CD4-positive, alpha-beta memory T cell (primary cell): ENCODE measurements at regions not wholly inside any gene's neighbourhood (a gene's known extent, or its start where the extent isn't known, plus 50 kb on each side); places are given as distances from the start of the nearest gene placed in this dataset.

Experiments
- CTCF ChIA-PET: fragments of 350-600 bp; sonication (Branson Sonifier 250); formaldehyde crosslinking; loops from one replicate; lab custom pipeline; 2021; ENCODE audit warnings: inconsistent platforms; ENCODE audit not compliant: partially characterized antibody; lab: Charles Lee
- POLR2A ChIA-PET: fragments of 350-600 bp; sonication (Branson Sonifier 250); formaldehyde crosslinking; loops from one replicate; lab custom pipeline; 2021; ENCODE audit not compliant: partially characterized antibody; lab: Charles Lee
- DNase-seq, 5 donors: peaks; one replicate each; pipeline versions ENCODE4 v3.0.0 to v3.0.0-alpha.2; 2020 to 2022; ENCODE audit warnings: mixed read lengths in 1 of 5
- H3K27ac ChIP-seq: one replicate; pipeline ENCODE4 v1.7.0; 2013; ENCODE audit warnings: low read depth, low read length
- H3K27me3 ChIP-seq: 2 replicates; pipeline ENCODE4 v1.7.0; 2013; ENCODE audit warnings: mild to moderate bottlenecking, low read length, moderate library complexity; ENCODE audit not compliant: insufficient read depth
- H3K36me3 ChIP-seq: 2 replicates; pipeline ENCODE4 v1.7.0; 2013; ENCODE audit warnings: mild to moderate bottlenecking, low read length, moderate library complexity; ENCODE audit not compliant: insufficient read depth
- H3K4me1 ChIP-seq: 2 replicates; pipeline ENCODE4 v1.7.0; 2013; ENCODE audit warnings: mild to moderate bottlenecking, low read length, moderate library complexity; ENCODE audit not compliant: insufficient read depth
- H3K4me3 ChIP-seq, 2 donors: one replicate each; pipeline ENCODE4 v1.7.0; 2013; ENCODE audit warnings: low read length in 2 of 2, mild to moderate bottlenecking in 1 of 2
- H3K9me3 ChIP-seq, 2 donors: one replicate each; pipeline ENCODE4 v1.7.0; 2013; ENCODE audit warnings: low read length in 2 of 2, control low read depth in 1 of 2; ENCODE audit not compliant: control insufficient read depth in 1 of 2
- H3K27ac Mint-ChIP-seq, 7 donors: one replicate each; pipeline ENCODE4 v1.8.0; 2020 to 2021; ENCODE audit warnings: mixed read lengths in 7 of 7, mild to moderate bottlenecking in 6 of 7, inconsistent platforms in 3 of 7, moderate library complexity in 3 of 7
- H3K27me3 Mint-ChIP-seq, 2 donors: one replicate each; pipeline ENCODE4 v1.8.0; 2020 to 2021; ENCODE audit warnings: mixed read lengths in 2 of 2
- H3K36me3 Mint-ChIP-seq, 2 donors: one replicate each; pipeline ENCODE4 v1.8.0; 2020 to 2021; ENCODE audit warnings: mixed read lengths in 2 of 2, inconsistent platforms in 1 of 2, mild to moderate bottlenecking in 1 of 2
- H3K4me1 Mint-ChIP-seq, 4 donors: one replicate each; pipeline ENCODE4 v1.8.0; 2020 to 2021; ENCODE audit warnings: mixed read lengths in 4 of 4, mild to moderate bottlenecking in 1 of 4
- H3K4me3 Mint-ChIP-seq, 8 donors: one replicate each; pipeline ENCODE4 v1.8.0; 2020 to 2021; ENCODE audit warnings: mixed read lengths in 8 of 8, mild to moderate bottlenecking in 7 of 8, moderate library complexity in 6 of 8, inconsistent platforms in 3 of 8
- H3K9me3 Mint-ChIP-seq, 8 donors: one replicate each; pipeline ENCODE4 v1.8.0; 2020 to 2021; ENCODE audit warnings: mixed read lengths in 8 of 8, mild to moderate bottlenecking in 5 of 8, inconsistent platforms in 3 of 8, moderate library complexity in 1 of 8
- intact Hi-C: fragments of 100-400 bp; cut with micrococcal nuclease; formaldehyde crosslinking; loops from one replicate; pipeline ENCODE4 v1.15.1; 2023

GRCh38 chr5:152092580-152092979, 167.9 kb upstream of the GLRA1 start:
- H3K4me3 Mint-ChIP-seq: no peak overlapping the region
- Histone ChIP-seq H3K27ac (no peak overlapping the region), H3K9me3 (no peaks in the 10 kb centered on the region), H3K4me1 (no peaks in the 10 kb centered on the region), H3K4me3 (no peak overlapping the region), H3K27me3 (no peaks in the 10 kb centered on the region), H3K36me3 (no peaks in the 10 kb centered on the region)
- no peaks in the 10 kb centered on the region for H3K36me3 Mint-ChIP-seq
- peaks cover 9 to 13% (median 13%) of the 10 kb centered on the region in 4 donors for H3K4me1 Mint-ChIP-seq
- ChIA-PET CTCF (interaction anchor here (1.2 kb wide), 1 partner anchor 50 kb away, joined by 3 read pairs; no protein-coding TSS in a partner anchor), POLR2A (no interaction called here)
- H3K27ac Mint-ChIP-seq: no peak overlapping the region
- intact Hi-C loops: no loop called here
- peaks cover 0 to 1% (median 0%) of the 10 kb centered on the region in 8 donors for H3K9me3 Mint-ChIP-seq
- DNase-seq: no peak
- H3K27me3 Mint-ChIP-seq: peaks cover 0 to 4% of the 10 kb centered on the region in 2 donors

- POLR2A ChIA-PET: no interaction called here
- CTCF ChIA-PET: no interaction called here
- no peak overlapping the region for H3K4me3 ChIP-seq
- intact Hi-C loops: no loop called here
- Mint-ChIP-seq H3K36me3 (no peaks in the 10 kb centered on the region), H3K4me3 (no peak overlapping the region), H3K27me3 (peaks cover 0 to 4% of the 10 kb centered on the region in 2 donors), H3K9me3 (peaks cover 0 to 1% (median 0%) of the 10 kb centered on the region in 8 donors), H3K27ac (no peak overlapping the region), H3K4me1 (peaks cover 0 to 5% (median 4%) of the 10 kb centered on the region in 4 donors)
- H3K27me3 ChIP-seq: no peaks in the 10 kb centered on the region
- H3K9me3 ChIP-seq: no peaks in the 10 kb centered on the region
- no peak overlapping the region for H3K27ac ChIP-seq
- H3K36me3 ChIP-seq: no peaks in the 10 kb centered on the region
- no peaks in the 10 kb centered on the region for H3K4me1 ChIP-seq
- DNase-seq: no peak
These were observed 165.0 kb upstream of the GLRA1 start for GRCh38 chr5:152089644-152090043.

GRCh38 chr5:152086668-152087067, 162.0 kb upstream of the GLRA1 start:
- intact Hi-C loops: no loop called here
- Histone ChIP-seq H3K36me3 (no peaks in the 10 kb centered on the region), H3K4me3 (no peak overlapping the region), H3K9me3 (no peaks in the 10 kb centered on the region), H3K4me1 (no peaks in the 10 kb centered on the region), H3K27me3 (no peaks in the 10 kb centered on the region), H3K27ac (no peak overlapping the region)
- H3K9me3 Mint-ChIP-seq: peaks cover 0 to 3% (median 0%) of the 10 kb centered on the region in 8 donors
- H3K4me3 Mint-ChIP-seq: no peak overlapping the region
- peaks cover 0 to 4% of the 10 kb centered on the region in 2 donors for H3K27me3 Mint-ChIP-seq
- CTCF ChIA-PET: no interaction called here
- peaks cover 0 to 5% (median 3%) of the 10 kb centered on the region in 4 donors for H3K4me1 Mint-ChIP-seq
- no peak for DNase-seq
- H3K27ac Mint-ChIP-seq: no peak overlapping the region
- no peaks in the 10 kb centered on the region for H3K36me3 Mint-ChIP-seq
- POLR2A ChIA-PET: no interaction called here

- no peaks in the 10 kb centered on the region for H3K4me1 Mint-ChIP-seq
- DNase-seq: no peak
- no peak overlapping the region for H3K27ac ChIP-seq
- no peak overlapping the region for H3K4me3 Mint-ChIP-seq
- no peaks in the 10 kb centered on the region for H3K4me1 ChIP-seq
- ChIA-PET POLR2A (no interaction called here), CTCF (interaction anchor here (1.1 to 2.3 kb wide), 2 partner anchors 8 to 10 kb away, joined by 4 to 8 read pairs; no protein-coding TSS in a partner anchor)
- peaks cover 0 to 3% of the 10 kb centered on the region in 2 donors for H3K27me3 Mint-ChIP-seq
- H3K27me3 ChIP-seq: no peaks in the 10 kb centered on the region
- no peak overlapping the region for H3K27ac Mint-ChIP-seq
- no peak overlapping the region for H3K4me3 ChIP-seq
- H3K9me3 Mint-ChIP-seq: peaks cover 0 to 2% (median 0%) of the 10 kb centered on the region in 8 donors
- intact Hi-C loops: no loop called here
- H3K9me3 ChIP-seq: no peaks in the 10 kb centered on the region
- no peaks in the 10 kb centered on the region for H3K36me3 ChIP-seq
- no peaks in the 10 kb centered on the region for H3K36me3 Mint-ChIP-seq
These were observed 159.8 kb upstream of the GLRA1 start for GRCh38 chr5:152084476-152084875.

GRCh38 chr5:152083231-152083630, 158.6 kb upstream of the GLRA1 start:
- Mint-ChIP-seq H3K27me3 (peaks cover 0 to 3% of the 10 kb centered on the region in 2 donors), H3K36me3 (no peaks in the 10 kb centered on the region), H3K9me3 (peaks cover 0 to 2% (median 0%) of the 10 kb centered on the region in 8 donors), H3K4me3 (no peak overlapping the region), H3K4me1 (no peaks in the 10 kb centered on the region), H3K27ac (no peak overlapping the region)
- Histone ChIP-seq H3K27ac (no peak overlapping the region), H3K4me3 (no peak overlapping the region), H3K9me3 (no peaks in the 10 kb centered on the region), H3K4me1 (no peaks in the 10 kb centered on the region), H3K27me3 (no peaks in the 10 kb centered on the region), H3K36me3 (no peaks in the 10 kb centered on the region)
- ChIA-PET CTCF (interaction anchor here (1.0 to 2.3 kb wide), 3 partner anchors 9 to 257 kb away, joined by 3 to 8 read pairs (median 8); no protein-coding TSS in a partner anchor), POLR2A (no interaction called here)
- intact Hi-C loops: no loop called here
- no peak for DNase-seq

- CTCF ChIA-PET: interaction anchor here (2.9 kb wide), 1 partner anchor 11 kb away, joined by 8 read pairs; no protein-coding TSS in a partner anchor
These were observed 147.4 kb upstream of the GLRA1 start for GRCh38 chr5:152072091-152072490.

GRCh38 chr5:152070591-152070990, 145.9 kb upstream of the GLRA1 start:
- Mint-ChIP-seq H3K4me3 (no peak overlapping the region), H3K27ac (no peak overlapping the region), H3K27me3 (peaks cover 4 to 6% of the 10 kb centered on the region in 2 donors), H3K36me3 (no peaks in the 10 kb centered on the region), H3K4me1 (peaks cover 0 to 2% (median 0%) of the 10 kb centered on the region in 4 donors), H3K9me3 (peaks cover 0 to 12% (median 0%) of the 10 kb centered on the region in 8 donors)
- DNase-seq: no peak
- intact Hi-C loops: no loop called here
- Histone ChIP-seq H3K27me3 (no peaks in the 10 kb centered on the region), H3K4me1 (no peaks in the 10 kb centered on the region), H3K4me3 (no peak overlapping the region), H3K36me3 (no peaks in the 10 kb centered on the region), H3K27ac (no peak overlapping the region), H3K9me3 (no peaks in the 10 kb centered on the region)
- ChIA-PET POLR2A (no interaction called here), CTCF (interaction anchor here (2.9 kb wide), 1 partner anchor 12 kb away, joined by 8 read pairs; no protein-coding TSS in a partner anchor)

More at GRCh38 chr5:152072091-152072490, 147.4 kb upstream of the GLRA1 start:
- H3K27ac Mint-ChIP-seq: no peak overlapping the region
- H3K4me3 ChIP-seq: no peak overlapping the region
- H3K27me3 ChIP-seq: no peaks in the 10 kb centered on the region
- DNase-seq: no peak
- POLR2A ChIA-PET: no interaction called here
- intact Hi-C loops: no loop called here
- no peaks in the 10 kb centered on the region for H3K36me3 Mint-ChIP-seq
- H3K4me1 Mint-ChIP-seq: peaks cover 0 to 2% (median 0%) of the 10 kb centered on the region in 4 donors
- no peak overlapping the region for H3K4me3 Mint-ChIP-seq
- H3K9me3 ChIP-seq: no peaks in the 10 kb centered on the region
- no peaks in the 10 kb centered on the region for H3K4me1 ChIP-seq
- no peak overlapping the region for H3K27ac ChIP-seq
- H3K9me3 Mint-ChIP-seq: peaks cover 0 to 12% (median 0%) of the 10 kb centered on the region in 8 donors
- peaks cover 4 to 6% of the 10 kb centered on the region in 2 donors for H3K27me3 Mint-ChIP-seq
- no peaks in the 10 kb centered on the region for H3K36me3 ChIP-seq
